ENCODE measurements at regions not wholly inside any gene's neighbourhood (a gene's known extent, or its start where the extent isn't known, plus 50 kb on each side); places are given as distances from the start of the nearest gene placed in this dataset.

GRCh38 chr5:105475401-105475800 is 1912.8 kb upstream of the NUDT12 start:
- no peak for DNase-seq

GRCh38 chr5:105462377-105462776 is 1899.8 kb upstream of the NUDT12 start:
- DNase-seq: no peak

- DNase-seq: no peak
Measured at GRCh38 chr5:105460721-105461120, 1898.1 kb upstream of the NUDT12 start.

GRCh38 chr5:105453216-105453807 is 1890.7 kb upstream of the NUDT12 start:
- no peak for DNase-seq

- no peak for DNase-seq
Measured at GRCh38 chr5:105448271-105448670, 1885.7 kb upstream of the NUDT12 start.

GRCh38 chr5:105430516-105430915 is 1867.9 kb upstream of the NUDT12 start:
- DNase-seq: no peak

- DNase-seq: no peak
Measured at GRCh38 chr5:105428451-105429380, 1866.1 kb upstream of the NUDT12 start.

- no peak for DNase-seq
Measured at GRCh38 chr5:105414067-105414466, 1851.5 kb upstream of the NUDT12 start.

- DNase-seq: no peak
Measured at GRCh38 chr5:105413406-105413990, 1850.9 kb upstream of the NUDT12 start.

GRCh38 chr5:105409695-105410094 is 1847.1 kb upstream of the NUDT12 start:
- DNase-seq: no peak

- DNase-seq: no peak
Measured at GRCh38 chr5:105407200-105407599, 1844.6 kb upstream of the NUDT12 start.

- no peak for DNase-seq
Measured at GRCh38 chr5:105397749-105398148, 1835.2 kb upstream of the NUDT12 start.

GRCh38 chr5:105392710-105393149 is 1830.1 kb upstream of the NUDT12 start:
- no peak for DNase-seq

GRCh38 chr5:105392122-105392709 is 1829.6 kb upstream of the NUDT12 start:
- DNase-seq: no peak

GRCh38 chr5:105380126-105380525 is 1817.5 kb upstream of the NUDT12 start:
- DNase-seq: no peak

- DNase-seq: no peak
Measured at GRCh38 chr5:105371169-105371568, 1808.6 kb upstream of the NUDT12 start.

GRCh38 chr5:105350486-105351140 is 1788.0 kb upstream of the NUDT12 start:
- no peak for DNase-seq

- no peak for DNase-seq
Measured at GRCh38 chr5:105331558-105331957, 1769.0 kb upstream of the NUDT12 start.

GRCh38 chr5:105330185-105330584 is 1767.6 kb upstream of the NUDT12 start:
- no peak for DNase-seq

- no peak for DNase-seq
Measured at GRCh38 chr5:105304859-105305258, 1742.3 kb upstream of the NUDT12 start.

- no peak for DNase-seq
Measured at GRCh38 chr5:105288946-105289345, 1726.4 kb upstream of the NUDT12 start.

- DNase-seq: no peak
Measured at GRCh38 chr5:105283134-105283533, 1720.5 kb upstream of the NUDT12 start.

GRCh38 chr5:105274079-105274478 is 1711.5 kb upstream of the NUDT12 start:
- no peak for DNase-seq

Data from RPMI8226 (cell line).